OCI-LY1 (cell line): ENCODE measurements at regions not wholly inside any gene's neighbourhood (a gene's known extent, or its start where the extent isn't known, plus 50 kb on each side); places are given as distances from the start of the nearest gene placed in this dataset.

Experiments
- H2AFZ ChIP-seq: fragments of 200-600 bp; sonication (generic), shearing (Covaris generic); 2 replicates; pipeline ENCODE4 v1.6.0; 2014; ENCODE audit warnings: antibody characterized with exemption, mild to moderate bottlenecking, low read length
- H3F3A ChIP-seq: fragments of 200-600 bp; sonication (generic), shearing (Covaris generic); 2 replicates; pipeline ENCODE4 v1.6.0; 2014; ENCODE audit warnings: mild to moderate bottlenecking, antibody characterized with exemption, low read length, moderate library complexity; ENCODE audit not compliant: insufficient read depth
- H3K27ac ChIP-seq: fragments of 200-600 bp; sonication (generic); 2 replicates; pipeline ENCODE4 v1.5.1; 2014; ENCODE audit warnings: low read length, mixed run types, mild to moderate bottlenecking, low read depth; ENCODE audit not compliant: poor library complexity, severe bottlenecking
- H3K27me3 ChIP-seq: fragments of 200-600 bp; sonication (generic); 2 replicates; pipeline ENCODE4 v1.6.0; 2014; ENCODE audit warnings: antibody characterized with exemption, mild to moderate bottlenecking, low read length, moderate library complexity; ENCODE audit not compliant: insufficient read depth
- H3K36me3 ChIP-seq: fragments of 200-600 bp; sonication (generic); 2 replicates; pipeline ENCODE4 v1.6.1; 2014; ENCODE audit warnings: mild to moderate bottlenecking, antibody characterized with exemption, low read length, moderate library complexity, mixed read lengths; ENCODE audit not compliant: insufficient read depth
- H3K4me1 ChIP-seq: fragments of 200-600 bp; sonication (generic); 2 replicates; pipeline ENCODE4 v1.5.1; 2014; ENCODE audit warnings: mild to moderate bottlenecking, low read length, moderate library complexity; ENCODE audit not compliant: insufficient read depth, severe bottlenecking
- H3K4me2 ChIP-seq: fragments of 200-600 bp; sonication (generic), shearing (Covaris generic); 2 replicates; pipeline ENCODE4 v1.6.1; 2014; ENCODE audit warnings: low read length
- H3K4me3 ChIP-seq: fragments of 200-600 bp; sonication (generic); 2 replicates; pipeline ENCODE4 v1.5.1; 2014; ENCODE audit warnings: low read length, low read depth, mild to moderate bottlenecking, mixed read lengths; ENCODE audit not compliant: poor library complexity, severe bottlenecking
- H3K79me2 ChIP-seq: fragments of 200-600 bp; shearing (Covaris generic); 2 replicates; pipeline ENCODE4 v1.6.1; 2016; ENCODE audit warnings: mixed run types, low read length, mixed read lengths; ENCODE audit not compliant: insufficient read depth
- H3K9ac ChIP-seq: fragments of 200-600 bp; sonication (generic), shearing (Covaris generic); 2 replicates; pipeline ENCODE4 v1.6.1; 2014; ENCODE audit warnings: mild to moderate bottlenecking, low read length, mixed read lengths
- H3K9me2 ChIP-seq: fragments of 200-600 bp; sonication (generic), shearing (Covaris generic); 2 replicates; pipeline ENCODE4 v1.6.1; 2014; ENCODE audit warnings: low read depth, mild to moderate bottlenecking, low read length, mixed read lengths
- H3K9me3 ChIP-seq: fragments of 200-600 bp; shearing (Covaris generic); 2 replicates; pipeline ENCODE4 v1.6.1; 2014; ENCODE audit warnings: low read length, mixed read lengths
- H4K20me1 ChIP-seq: fragments of 200-600 bp; sonication (generic), shearing (Covaris generic); 2 replicates; pipeline ENCODE4 v1.6.0; 2016; ENCODE audit warnings: mild to moderate bottlenecking, low read length; ENCODE audit not compliant: insufficient read depth
- EZH2 ChIP-seq: fragments of 200-600 bp; sonication (generic), shearing (Covaris generic); IDR thresholded peaks from 2 replicates; pipeline ENCODE4 v1.8.0; 2017; ENCODE audit warnings: borderline replicate concordance, mixed run types, mild to moderate bottlenecking, antibody characterized with exemption, low read length, moderate library complexity, mixed read lengths
- TF ChIP-seq, protein P1 (sequence below): fragments of 200-600 bp; sonication (generic), shearing (Covaris generic); IDR thresholded peaks from 2 replicates; pipeline ENCODE4 v1.5.1; 2017; ENCODE audit warnings: mild to moderate bottlenecking, antibody characterized with exemption, low read length, moderate library complexity, mixed read lengths

DNA sequence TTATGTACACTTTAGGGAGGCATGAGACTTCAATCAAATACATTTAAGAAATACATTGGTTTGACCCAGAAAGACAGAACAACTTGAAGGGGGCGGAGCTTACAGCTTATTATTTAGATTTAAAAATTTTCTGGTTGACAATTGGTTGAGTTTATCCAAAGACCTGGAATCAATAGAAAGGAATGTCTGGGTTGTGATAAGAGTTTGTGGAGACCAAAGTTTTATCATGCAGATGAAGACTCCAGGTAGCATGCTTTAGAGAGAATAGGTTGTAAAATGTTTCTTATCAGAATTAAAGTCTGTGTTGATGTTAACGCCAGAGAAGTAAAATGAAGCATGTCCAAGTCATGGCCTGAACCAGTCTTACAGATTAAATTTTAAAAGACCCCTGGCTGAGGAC, 757.8 kb upstream of the ADGRB3 start:
- H3K9me2 ChIP-seq = no peaks in the 10 kb centered on the region
- no peak for TF ChIP-seq EZH2
- TF ChIP-seq, protein P1, sequence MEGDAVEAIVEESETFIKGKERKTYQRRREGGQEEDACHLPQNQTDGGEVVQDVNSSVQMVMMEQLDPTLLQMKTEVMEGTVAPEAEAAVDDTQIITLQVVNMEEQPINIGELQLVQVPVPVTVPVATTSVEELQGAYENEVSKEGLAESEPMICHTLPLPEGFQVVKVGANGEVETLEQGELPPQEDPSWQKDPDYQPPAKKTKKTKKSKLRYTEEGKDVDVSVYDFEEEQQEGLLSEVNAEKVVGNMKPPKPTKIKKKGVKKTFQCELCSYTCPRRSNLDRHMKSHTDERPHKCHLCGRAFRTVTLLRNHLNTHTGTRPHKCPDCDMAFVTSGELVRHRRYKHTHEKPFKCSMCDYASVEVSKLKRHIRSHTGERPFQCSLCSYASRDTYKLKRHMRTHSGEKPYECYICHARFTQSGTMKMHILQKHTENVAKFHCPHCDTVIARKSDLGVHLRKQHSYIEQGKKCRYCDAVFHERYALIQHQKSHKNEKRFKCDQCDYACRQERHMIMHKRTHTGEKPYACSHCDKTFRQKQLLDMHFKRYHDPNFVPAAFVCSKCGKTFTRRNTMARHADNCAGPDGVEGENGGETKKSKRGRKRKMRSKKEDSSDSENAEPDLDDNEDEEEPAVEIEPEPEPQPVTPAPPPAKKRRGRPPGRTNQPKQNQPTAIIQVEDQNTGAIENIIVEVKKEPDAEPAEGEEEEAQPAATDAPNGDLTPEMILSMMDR = no peak
- no peak overlapping the region for H3K9ac ChIP-seq
- H3K4me2 ChIP-seq = no peak overlapping the region
- H3K79me2 ChIP-seq = no peaks in the 10 kb centered on the region
- H3K27me3 ChIP-seq = no peaks in the 10 kb centered on the region
- H3K9me3 ChIP-seq = no peaks in the 10 kb centered on the region
- H3K4me1 ChIP-seq = no peaks in the 10 kb centered on the region
- no peak overlapping the region for H3K27ac ChIP-seq
- H3K4me3 ChIP-seq = no peak overlapping the region
- H4K20me1 ChIP-seq = no peaks in the 10 kb centered on the region
- no peaks in the 10 kb centered on the region for H3K36me3 ChIP-seq
- H2AFZ ChIP-seq = no peak overlapping the region
- H3F3A ChIP-seq = no peaks in the 10 kb centered on the region

DNA sequence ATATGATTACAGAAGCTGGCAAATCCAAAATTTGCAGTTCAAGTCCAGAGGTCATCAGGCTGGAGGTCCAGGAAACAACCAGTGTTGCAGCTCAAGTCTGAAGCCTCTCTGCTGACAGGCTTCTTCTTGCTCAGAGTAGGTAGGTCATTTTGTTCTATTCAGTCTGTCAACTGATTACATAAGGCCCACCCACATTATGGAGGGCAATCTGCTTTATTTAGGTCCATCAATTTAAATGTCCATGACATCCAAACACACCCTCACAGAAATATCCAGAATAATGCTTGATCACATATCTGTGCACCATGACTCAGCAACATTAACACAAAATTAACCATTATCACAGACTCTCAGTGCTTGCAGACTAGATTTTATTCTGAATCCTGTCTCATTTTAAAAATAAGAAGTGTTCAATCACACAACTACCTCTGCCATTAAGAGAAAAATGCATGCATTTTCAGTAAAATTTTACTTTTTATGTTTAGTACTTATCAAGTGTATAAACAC, 759.2 kb upstream of the ADGRB3 start:
- Histone ChIP-seq H3K4me2 (no peak overlapping the region), H3K27me3 (no peaks in the 10 kb centered on the region), H4K20me1 (no peaks in the 10 kb centered on the region), H3K4me1 (no peaks in the 10 kb centered on the region), H3K36me3 (no peaks in the 10 kb centered on the region), H3K9me2 (no peaks in the 10 kb centered on the region), H3K9ac (no peak overlapping the region), H3K79me2 (no peaks in the 10 kb centered on the region), H3K4me3 (no peak overlapping the region), H3K9me3 (no peaks in the 10 kb centered on the region), H3K27ac (no peak overlapping the region), H2AFZ (no peak overlapping the region), H3F3A (no peaks in the 10 kb centered on the region)
- TF ChIP-seq, protein P1 = no peak
- no peak for TF ChIP-seq EZH2

DNA sequence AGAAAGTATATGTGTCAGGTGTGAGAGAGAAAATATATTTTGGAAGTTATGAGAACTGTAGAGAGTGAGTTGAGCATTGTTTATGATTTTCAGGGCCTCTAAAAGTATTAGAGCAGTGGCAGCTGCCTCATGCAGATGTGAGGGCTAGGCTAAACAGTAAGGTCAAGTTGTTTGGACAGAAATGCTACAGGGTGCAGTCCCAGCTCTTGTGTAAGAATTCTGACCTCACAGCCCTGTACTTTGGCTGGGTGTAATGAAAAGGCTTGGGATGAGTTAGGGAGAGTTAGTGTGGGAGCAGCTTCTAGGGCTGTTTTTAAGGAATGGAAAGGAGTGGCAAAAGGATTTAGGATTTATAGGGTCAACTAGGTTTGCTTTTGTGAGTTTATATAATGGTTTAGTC, 764.8 kb upstream of the ADGRB3 start:
- H3K9me3 ChIP-seq = no peaks in the 10 kb centered on the region
- H3K4me3 ChIP-seq = no peak overlapping the region
- no peaks in the 10 kb centered on the region for H3K27me3 ChIP-seq
- no peak overlapping the region for H3K4me2 ChIP-seq
- no peaks in the 10 kb centered on the region for H3K9me2 ChIP-seq
- H3K4me1 ChIP-seq = no peaks in the 10 kb centered on the region
- TF ChIP-seq, protein P1 = no peak
- TF ChIP-seq EZH2 = no peak
- H3F3A ChIP-seq = no peaks in the 10 kb centered on the region
- H3K9ac ChIP-seq = no peak overlapping the region
- no peaks in the 10 kb centered on the region for H4K20me1 ChIP-seq
- H3K36me3 ChIP-seq = no peaks in the 10 kb centered on the region
- no peak overlapping the region for H3K27ac ChIP-seq
- no peaks in the 10 kb centered on the region for H3K79me2 ChIP-seq
- no peak overlapping the region for H2AFZ ChIP-seq
